HEK293 (cell line): ENCODE measurements at regions not wholly inside any gene's neighbourhood (a gene's known extent, or its start where the extent isn't known, plus 50 kb on each side); places are given as distances from the start of the nearest gene placed in this dataset.

Experiments
- CTCF ChIA-PET: fragments of 350-600 bp; formaldehyde crosslinking; extraction: SDS; loops from one replicate; lab custom pipeline; 2021; ENCODE audit warnings: antibody characterized with exemption; lab: Yijun Ruan, JAX
- POLR2A ChIA-PET: fragments of 300-600 bp; formaldehyde crosslinking; extraction: SDS; loops from one replicate; lab custom pipeline; 2020; ENCODE audit warnings: antibody characterized with exemption, inconsistent platforms; lab: Yijun Ruan, JAX
- H3K27ac ChIP-seq: fragments of 200-500 bp; sonication (Bioruptor generic); 2 replicates; pipeline ENCODE4 v1.5.1; 2014; ENCODE audit warnings: low read depth, low read length, control low read depth, inconsistent platforms; ENCODE audit errors: extremely low read depth
- H3K36me3 ChIP-seq, 2 experiments: fragments of 200-500 bp in 1 of 2; sonication (Bioruptor generic) in 1 of 2; 1 replicate in 1 of 2; 2 replicates in 1 of 2; pipeline ENCODE4 v1.5.1; 2014 to 2017; ENCODE audit warnings: inconsistent platforms in 2 of 2, low read length in 2 of 2; ENCODE audit not compliant: control insufficient read depth in 2 of 2, insufficient read depth in 1 of 2
- H3K4me1 ChIP-seq: fragments of 200-500 bp; sonication (Bioruptor generic); 2 replicates; pipeline ENCODE4 v1.5.1; 2014; ENCODE audit warnings: mild to moderate bottlenecking, low read length, inconsistent platforms; ENCODE audit not compliant: control insufficient read depth, insufficient read depth
- H3K4me3 ChIP-seq: 2 replicates; pipeline ENCODE4 v1.5.1; 2011; ENCODE audit warnings: low read depth, mild to moderate bottlenecking, control low read depth, low read length, moderate library complexity
- H3K9me3 ChIP-seq: fragments of 200-500 bp; sonication (Bioruptor generic); 2 replicates; pipeline ENCODE4 v1.5.1; 2014; ENCODE audit warnings: low read depth, low read length, inconsistent platforms; ENCODE audit not compliant: control insufficient read depth, insufficient read depth
- HOXD13 ChIP-seq: sonication (generic); formaldehyde crosslinking; IDR thresholded peaks from 2 replicates; pipeline ENCODE4 v1.8.0; 2022; ENCODE audit warnings: missing genetic modification reagents, borderline replicate concordance
- INSM2 ChIP-seq: fragments of 450-650 bp; formaldehyde crosslinking; IDR thresholded peaks from 2 replicates; pipeline ENCODE4 v1.5.1; 2016; ENCODE audit warnings: missing biosample characterization, missing genetic modification characterization
- PRDM2 ChIP-seq: fragments of 450-650 bp; formaldehyde crosslinking; IDR thresholded peaks from 2 replicates; pipeline ENCODE4 v1.5.1; 2016; ENCODE audit warnings: missing biosample characterization, missing genetic modification characterization, borderline replicate concordance
- TSHZ1 ChIP-seq: fragments of 450-650 bp; formaldehyde crosslinking; IDR thresholded peaks from 2 replicates; pipeline ENCODE4 v1.5.1; 2016; ENCODE audit warnings: missing biosample characterization, missing genetic modification characterization, borderline replicate concordance
- WT1 ChIP-seq: fragments of 450-650 bp; formaldehyde crosslinking; IDR thresholded peaks from 2 replicates; pipeline ENCODE4 v1.5.1; 2016; ENCODE audit warnings: missing biosample characterization, missing genetic modification characterization
- ZEB2 ChIP-seq: fragments of 450-650 bp; formaldehyde crosslinking; IDR thresholded peaks from 2 replicates; pipeline ENCODE4 v1.5.1; 2016; ENCODE audit warnings: missing biosample characterization, missing genetic modification characterization
- ZNF157 ChIP-seq: fragments of 450-650 bp; formaldehyde crosslinking; IDR thresholded peaks from 2 replicates; pipeline ENCODE4 v1.5.1; 2016; ENCODE audit warnings: missing biosample characterization, missing genetic modification characterization
- ZNF175 ChIP-seq: fragments of 450-650 bp; formaldehyde crosslinking; IDR thresholded peaks from 2 replicates; pipeline ENCODE4 v1.5.1; 2016; ENCODE audit warnings: missing biosample characterization, missing genetic modification characterization
- ZNF221 ChIP-seq: fragments of 450-650 bp; formaldehyde crosslinking; IDR thresholded peaks from 2 replicates; pipeline ENCODE4 v1.5.1; 2017; ENCODE audit warnings: missing biosample characterization, missing genetic modification characterization, borderline replicate concordance
- ZNF423 ChIP-seq: fragments of 450-650 bp; formaldehyde crosslinking; IDR thresholded peaks from 2 replicates; pipeline ENCODE4 v1.5.1; 2016; ENCODE audit warnings: missing biosample characterization, missing genetic modification characterization
- ZNF626 ChIP-seq: fragments of 450-650 bp; sonication (Bioruptor Pico); formaldehyde crosslinking; IDR thresholded peaks from 2 replicates; pipeline ENCODE4 v1.5.1; 2018; ENCODE audit warnings: missing biosample characterization, missing genetic modification characterization, inconsistent platforms
- ZNF660 ChIP-seq: fragments of 450-650 bp; IDR thresholded peaks from 2 replicates; pipeline ENCODE4 v1.5.1; 2018; ENCODE audit warnings: missing biosample characterization, mild to moderate bottlenecking, missing genetic modification characterization
- ZXDB ChIP-seq: fragments of 450-650 bp; formaldehyde crosslinking; IDR thresholded peaks from 2 replicates; pipeline ENCODE4 v1.5.1; 2016; ENCODE audit warnings: missing biosample characterization, missing genetic modification characterization
- TF ChIP-seq, protein P1 (sequence below): fragments of 450-650 bp; formaldehyde crosslinking; IDR thresholded peaks from 2 replicates; pipeline ENCODE4 v1.5.1; 2016; ENCODE audit warnings: missing biosample characterization, missing genetic modification characterization
- TF ChIP-seq, protein P2 (sequence below): fragments of 450-650 bp; formaldehyde crosslinking; IDR thresholded peaks from 2 replicates; pipeline ENCODE4 v1.5.1; 2016; ENCODE audit warnings: missing biosample characterization, missing genetic modification characterization

GRCh38 chr7:84906889-84907288, 280.0 kb downstream of the SEMA3D start:
- Histone ChIP-seq H3K27ac (no peak overlapping the region), H3K4me3 (no peak overlapping the region), H3K36me3 (no peaks in the 10 kb centered on the region), H3K9me3 (no peaks in the 10 kb centered on the region), H3K4me1 (no peaks in the 10 kb centered on the region)
- TF ChIP-seq WT1 (tag by site-specific recombination) (no peak), INSM2 (tag by site-specific recombination) (no peak), ZNF626 (no peak), ZNF157 (tag by site-specific recombination) (no peak), ZNF423 (tag by site-specific recombination) (no peak), ZXDB (tag by site-specific recombination) (no peak), ZNF660 (no peak), TSHZ1 (no peak), PRDM2 (no peak), ZEB2 (tag by site-specific recombination) (no peak), ZNF175 (tag by site-specific recombination) (no peak), HOXD13 (no peak), ZNF221 (tag by site-specific recombination) (no peak)
- TF ChIP-seq, protein P1, sequence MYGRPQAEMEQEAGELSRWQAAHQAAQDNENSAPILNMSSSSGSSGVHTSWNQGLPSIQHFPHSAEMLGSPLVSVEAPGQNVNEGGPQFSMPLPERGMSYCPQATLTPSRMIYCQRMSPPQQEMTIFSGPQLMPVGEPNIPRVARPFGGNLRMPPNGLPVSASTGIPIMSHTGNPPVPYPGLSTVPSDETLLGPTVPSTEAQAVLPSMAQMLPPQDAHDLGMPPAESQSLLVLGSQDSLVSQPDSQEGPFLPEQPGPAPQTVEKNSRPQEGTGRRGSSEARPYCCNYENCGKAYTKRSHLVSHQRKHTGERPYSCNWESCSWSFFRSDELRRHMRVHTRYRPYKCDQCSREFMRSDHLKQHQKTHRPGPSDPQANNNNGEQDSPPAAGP: no peak
- TF ChIP-seq, protein P2, sequence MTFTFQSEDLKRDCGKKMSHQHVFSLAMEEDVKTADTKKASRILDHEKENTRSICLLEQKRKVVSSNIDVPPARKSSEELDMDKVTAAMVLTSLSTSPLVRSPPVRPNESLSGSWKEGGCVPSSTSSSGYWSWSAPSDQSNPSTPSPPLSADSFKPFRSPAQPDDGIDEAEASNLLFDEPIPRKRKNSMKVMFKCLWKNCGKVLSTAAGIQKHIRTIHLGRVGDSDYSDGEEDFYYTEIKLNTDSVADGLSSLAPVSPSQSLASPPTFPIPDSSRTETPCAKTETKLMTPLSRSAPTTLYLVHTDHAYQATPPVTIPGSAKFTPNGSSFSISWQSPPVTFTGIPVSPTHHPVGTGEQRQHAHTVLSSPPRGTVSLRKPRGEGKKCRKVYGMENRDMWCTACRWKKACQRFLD (tag by site-specific recombination): no peak
- ChIA-PET CTCF (interaction anchor here (0.6 kb wide), 1 partner anchor 34 kb away, joined by 4 read pairs; no protein-coding TSS in a partner anchor), POLR2A (no interaction called here)
